ENCODE measurements at regions not wholly inside any gene's neighbourhood (a gene's known extent, or its start where the extent isn't known, plus 50 kb on each side); places are given as distances from the start of the nearest gene placed in this dataset.

GRCh38 chr14:58963873-58964597 lies 224.4 kb upstream of the DAAM1 start:
- no peaks in the 10 kb centered on the region for H3K27me3 ChIP-seq (ENCODE audit: insufficient read depth, low read length)
- H2AFZ ChIP-seq (ENCODE audit: low read depth, low read length) = no peak overlapping the region
- no peaks in the 10 kb centered on the region for H3K4me1 ChIP-seq (ENCODE audit: insufficient read depth, low read length)
- H3K4me3 ChIP-seq (ENCODE audit: low read length) = no peak overlapping the region
- H3K9me3 ChIP-seq (ENCODE audit: low read length) = no peaks in the 10 kb centered on the region
- H3K36me3 ChIP-seq (ENCODE audit: insufficient read depth, low read length) = no peaks in the 10 kb centered on the region

GRCh38 chr14:58964598-58964928 lies 223.9 kb upstream of the DAAM1 start:
- Histone ChIP-seq H3K9me3 (ENCODE audit: low read length) (no peaks in the 10 kb centered on the region), H3K36me3 (ENCODE audit: insufficient read depth, low read length) (no peaks in the 10 kb centered on the region), H3K4me3 (ENCODE audit: low read length) (no peak overlapping the region)

GRCh38 chr14:58965601-58966000 lies 222.9 kb upstream of the DAAM1 start:
- Histone ChIP-seq H3K27me3 (ENCODE audit: insufficient read depth, low read length) (no peaks in the 10 kb centered on the region), H2AFZ (ENCODE audit: low read depth, low read length) (no peak overlapping the region), H3K4me3 (ENCODE audit: low read length) (no peak overlapping the region), H3K4me1 (ENCODE audit: insufficient read depth, low read length) (no peaks in the 10 kb centered on the region), H3K9me3 (ENCODE audit: low read length) (no peaks in the 10 kb centered on the region), H3K36me3 (ENCODE audit: insufficient read depth, low read length) (no peaks in the 10 kb centered on the region)

More at GRCh38 chr14:58964598-58964928, 223.9 kb upstream of the DAAM1 start:
- Histone ChIP-seq H2AFZ (ENCODE audit: low read depth, low read length) (no peak overlapping the region), H3K4me1 (ENCODE audit: insufficient read depth, low read length) (no peaks in the 10 kb centered on the region), H3K27me3 (ENCODE audit: insufficient read depth, low read length) (no peaks in the 10 kb centered on the region)

GRCh38 chr14:58966997-58967396 lies 221.5 kb upstream of the DAAM1 start:
- no peak overlapping the region for H3K4me3 ChIP-seq (ENCODE audit: low read length)
- H3K9me3 ChIP-seq (ENCODE audit: low read length) = no peaks in the 10 kb centered on the region
- H3K4me1 ChIP-seq (ENCODE audit: insufficient read depth, low read length) = no peaks in the 10 kb centered on the region
- no peak overlapping the region for H2AFZ ChIP-seq (ENCODE audit: low read depth, low read length)
- no peaks in the 10 kb centered on the region for H3K27me3 ChIP-seq (ENCODE audit: insufficient read depth, low read length)
- H3K36me3 ChIP-seq (ENCODE audit: insufficient read depth, low read length) = no peaks in the 10 kb centered on the region

- Histone ChIP-seq H3K4me3 (ENCODE audit: low read length) (no peak overlapping the region), H2AFZ (ENCODE audit: low read depth, low read length) (no peak overlapping the region), H3K4me1 (ENCODE audit: insufficient read depth, low read length) (no peaks in the 10 kb centered on the region), H3K27me3 (ENCODE audit: insufficient read depth, low read length) (no peaks in the 10 kb centered on the region), H3K36me3 (ENCODE audit: insufficient read depth, low read length) (no peaks in the 10 kb centered on the region), H3K9me3 (ENCODE audit: low read length) (no peaks in the 10 kb centered on the region)
Observed at GRCh38 chr14:58969951-58970751, 218.3 kb upstream of the DAAM1 start.

GRCh38 chr14:58972233-58973017 lies 216.0 kb upstream of the DAAM1 start:
- Histone ChIP-seq H2AFZ (ENCODE audit: low read depth, low read length) (no peak overlapping the region), H3K36me3 (ENCODE audit: insufficient read depth, low read length) (no peaks in the 10 kb centered on the region), H3K4me3 (ENCODE audit: low read length) (no peak overlapping the region), H3K4me1 (ENCODE audit: insufficient read depth, low read length) (no peaks in the 10 kb centered on the region), H3K27me3 (ENCODE audit: insufficient read depth, low read length) (no peaks in the 10 kb centered on the region), H3K9me3 (ENCODE audit: low read length) (no peaks in the 10 kb centered on the region)

GRCh38 chr14:58977366-58977765 lies 211.1 kb upstream of the DAAM1 start:
- Histone ChIP-seq H3K9me3 (ENCODE audit: low read length) (no peaks in the 10 kb centered on the region), H3K4me3 (ENCODE audit: low read length) (no peak overlapping the region), H3K36me3 (ENCODE audit: insufficient read depth, low read length) (no peaks in the 10 kb centered on the region), H3K27me3 (ENCODE audit: insufficient read depth, low read length) (peaks cover 4% of the 10 kb centered on the region), H2AFZ (ENCODE audit: low read depth, low read length) (no peak overlapping the region), H3K4me1 (ENCODE audit: insufficient read depth, low read length) (no peaks in the 10 kb centered on the region)

- Histone ChIP-seq H3K36me3 (ENCODE audit: insufficient read depth, low read length) (no peaks in the 10 kb centered on the region), H3K4me1 (ENCODE audit: insufficient read depth, low read length) (no peaks in the 10 kb centered on the region), H2AFZ (ENCODE audit: low read depth, low read length) (no peak overlapping the region), H3K27me3 (ENCODE audit: insufficient read depth, low read length) (peaks cover 4% of the 10 kb centered on the region), H3K9me3 (ENCODE audit: low read length) (no peaks in the 10 kb centered on the region), H3K4me3 (ENCODE audit: low read length) (no peak overlapping the region)
Observed at GRCh38 chr14:58978343-58978742, 210.1 kb upstream of the DAAM1 start.

- peaks cover 4% of the 10 kb centered on the region for H3K27me3 ChIP-seq (ENCODE audit: insufficient read depth, low read length)
- no peaks in the 10 kb centered on the region for H3K4me1 ChIP-seq (ENCODE audit: insufficient read depth, low read length)
- no peaks in the 10 kb centered on the region for H3K36me3 ChIP-seq (ENCODE audit: insufficient read depth, low read length)
- H2AFZ ChIP-seq (ENCODE audit: low read depth, low read length) = no peak overlapping the region
- H3K4me3 ChIP-seq (ENCODE audit: low read length) = no peak overlapping the region
- no peaks in the 10 kb centered on the region for H3K9me3 ChIP-seq (ENCODE audit: low read length)
Observed at GRCh38 chr14:58979325-58979724, 209.1 kb upstream of the DAAM1 start.

- Histone ChIP-seq H3K4me3 (ENCODE audit: low read length) (no peak overlapping the region), H3K4me1 (ENCODE audit: insufficient read depth, low read length) (no peaks in the 10 kb centered on the region), H3K36me3 (ENCODE audit: insufficient read depth, low read length) (no peaks in the 10 kb centered on the region), H3K27me3 (ENCODE audit: insufficient read depth, low read length) (peaks cover 4% of the 10 kb centered on the region), H3K9me3 (ENCODE audit: low read length) (no peaks in the 10 kb centered on the region), H2AFZ (ENCODE audit: low read depth, low read length) (no peak overlapping the region)
Observed at GRCh38 chr14:58981840-58982239, 206.6 kb upstream of the DAAM1 start.

- Histone ChIP-seq H3K4me3 (ENCODE audit: low read length) (no peak overlapping the region), H3K4me1 (ENCODE audit: insufficient read depth, low read length) (no peaks in the 10 kb centered on the region), H3K27me3 (ENCODE audit: insufficient read depth, low read length) (no peaks in the 10 kb centered on the region), H3K9me3 (ENCODE audit: low read length) (no peaks in the 10 kb centered on the region), H2AFZ (ENCODE audit: low read depth, low read length) (no peak overlapping the region), H3K36me3 (ENCODE audit: insufficient read depth, low read length) (no peaks in the 10 kb centered on the region)
Observed at GRCh38 chr14:58985786-58986185, 202.7 kb upstream of the DAAM1 start.

- Histone ChIP-seq H3K4me3 (ENCODE audit: low read length) (no peak overlapping the region), H3K27me3 (ENCODE audit: insufficient read depth, low read length) (no peaks in the 10 kb centered on the region), H3K9me3 (ENCODE audit: low read length) (no peaks in the 10 kb centered on the region), H3K4me1 (ENCODE audit: insufficient read depth, low read length) (no peaks in the 10 kb centered on the region), H3K36me3 (ENCODE audit: insufficient read depth, low read length) (no peaks in the 10 kb centered on the region), H2AFZ (ENCODE audit: low read depth, low read length) (no peak overlapping the region)
Observed at GRCh38 chr14:58987591-58987990, 200.9 kb upstream of the DAAM1 start.

- Histone ChIP-seq H3K36me3 (ENCODE audit: insufficient read depth, low read length) (no peaks in the 10 kb centered on the region), H3K27me3 (ENCODE audit: insufficient read depth, low read length) (no peaks in the 10 kb centered on the region), H3K4me3 (ENCODE audit: low read length) (no peak overlapping the region), H3K4me1 (ENCODE audit: insufficient read depth, low read length) (no peaks in the 10 kb centered on the region), H2AFZ (ENCODE audit: low read depth, low read length) (no peak overlapping the region), H3K9me3 (ENCODE audit: low read length) (no peaks in the 10 kb centered on the region)
Observed at GRCh38 chr14:58992935-58993334, 195.5 kb upstream of the DAAM1 start.

Data from neuron (in vitro differentiated cells).